KMS-11 (cell line): ENCODE measurements at regions not wholly inside any gene's neighbourhood (a gene's known extent, or its start where the extent isn't known, plus 50 kb on each side); places are given as distances from the start of the nearest gene placed in this dataset.
"Not testable (repeated sequence)": the region's sequence is repeated elsewhere in the genome, so short reads cannot be mapped to it uniquely, and the experiment has no call there.

ENCODE experiments used
- H2AFZ ChIP-seq: fragments of 200-600 bp; sonication (generic); 2 replicates; pipeline ENCODE4 v1.6.1; 2016; ENCODE audit warnings: antibody characterized with exemption, mixed run types, low read depth
- H3K27ac ChIP-seq: fragments of 200-600 bp; sonication (generic); 2 replicates; pipeline ENCODE4 v1.6.1; 2016; ENCODE audit warnings: mild to moderate bottlenecking, mixed run types
- H3K27me3 ChIP-seq: fragments of 200-600 bp; sonication (generic); 2 replicates; pipeline ENCODE4 v1.6.1; 2017; ENCODE audit warnings: mild to moderate bottlenecking, low read depth, mixed run types, moderate library complexity; ENCODE audit not compliant: insufficient read depth
- H3K36me3 ChIP-seq: fragments of 200-600 bp; sonication (generic); 2 replicates; pipeline ENCODE4 v1.6.1; 2017; ENCODE audit warnings: mild to moderate bottlenecking, mixed run types; ENCODE audit not compliant: insufficient read depth
- H3K4me1 ChIP-seq: fragments of 200-600 bp; sonication (generic); 2 replicates; pipeline ENCODE4 v1.6.1; 2016; ENCODE audit warnings: mild to moderate bottlenecking, low read depth, mixed run types; ENCODE audit not compliant: poor library complexity, severe bottlenecking
- H3K4me2 ChIP-seq: fragments of 200-600 bp; sonication (generic); 2 replicates; pipeline ENCODE4 v1.7.0; 2016; ENCODE audit warnings: mild to moderate bottlenecking, mixed run types
- H3K4me3 ChIP-seq: fragments of 200-600 bp; sonication (generic); IDR thresholded peaks from 2 replicates; pipeline ENCODE4 v1.6.1; 2017; ENCODE audit warnings: low read depth, low read length, mixed read lengths; ENCODE audit not compliant: insufficient read depth
- H3K79me2 ChIP-seq: fragments of 200-600 bp; sonication (generic); 2 replicates; pipeline ENCODE4 v1.6.1; 2016; ENCODE audit warnings: low read depth, mixed run types; ENCODE audit not compliant: insufficient read depth
- H3K9ac ChIP-seq: fragments of 200-600 bp; sonication (generic); 2 replicates; pipeline ENCODE4 v1.6.1; 2016; ENCODE audit warnings: mild to moderate bottlenecking, mixed run types
- H4K20me1 ChIP-seq: fragments of 200-600 bp; sonication (generic); 2 replicates; pipeline ENCODE4 v1.6.1; 2016; ENCODE audit warnings: mild to moderate bottlenecking, mixed run types; ENCODE audit not compliant: insufficient read depth
- TF ChIP-seq, protein P1 (sequence below): fragments of 200-600 bp; sonication (generic); conservative IDR thresholded peaks from 2 replicates; pipeline ENCODE4 v1.6.1; 2017; ENCODE audit warnings: low read depth, mild to moderate bottlenecking, antibody characterized with exemption, low read length, moderate library complexity, mixed read lengths

DNA sequence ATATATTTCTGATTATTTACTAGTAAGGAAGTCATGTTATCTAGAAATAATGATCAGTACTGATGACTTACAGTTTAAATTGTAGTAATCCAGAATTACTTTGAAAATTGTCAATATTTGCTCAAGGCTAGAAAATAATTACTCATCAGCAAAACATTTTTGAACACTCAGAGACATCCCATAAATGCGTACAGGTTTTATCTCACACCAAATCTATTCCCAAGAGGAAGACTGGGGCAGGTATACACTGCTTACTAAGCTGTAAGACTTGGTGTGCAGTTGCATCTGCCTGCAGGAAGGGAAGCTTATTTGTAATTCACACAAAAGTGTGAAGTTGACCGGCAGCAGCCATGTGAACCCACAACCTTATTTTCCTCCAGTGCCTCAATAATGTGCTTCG, 146.4 kb downstream of the CCER1 start:
- no peaks in the 10 kb centered on the region for H3K4me1 ChIP-seq
- H2AFZ ChIP-seq: no peak overlapping the region
- no peaks in the 10 kb centered on the region for H4K20me1 ChIP-seq
- H3K79me2 ChIP-seq: no peaks in the 10 kb centered on the region
- H3K9ac ChIP-seq: no peak overlapping the region
- H3K27me3 ChIP-seq: no peaks in the 10 kb centered on the region
- no peak overlapping the region for H3K27ac ChIP-seq
- H3K4me2 ChIP-seq: no peak overlapping the region
- TF ChIP-seq, protein P1, sequence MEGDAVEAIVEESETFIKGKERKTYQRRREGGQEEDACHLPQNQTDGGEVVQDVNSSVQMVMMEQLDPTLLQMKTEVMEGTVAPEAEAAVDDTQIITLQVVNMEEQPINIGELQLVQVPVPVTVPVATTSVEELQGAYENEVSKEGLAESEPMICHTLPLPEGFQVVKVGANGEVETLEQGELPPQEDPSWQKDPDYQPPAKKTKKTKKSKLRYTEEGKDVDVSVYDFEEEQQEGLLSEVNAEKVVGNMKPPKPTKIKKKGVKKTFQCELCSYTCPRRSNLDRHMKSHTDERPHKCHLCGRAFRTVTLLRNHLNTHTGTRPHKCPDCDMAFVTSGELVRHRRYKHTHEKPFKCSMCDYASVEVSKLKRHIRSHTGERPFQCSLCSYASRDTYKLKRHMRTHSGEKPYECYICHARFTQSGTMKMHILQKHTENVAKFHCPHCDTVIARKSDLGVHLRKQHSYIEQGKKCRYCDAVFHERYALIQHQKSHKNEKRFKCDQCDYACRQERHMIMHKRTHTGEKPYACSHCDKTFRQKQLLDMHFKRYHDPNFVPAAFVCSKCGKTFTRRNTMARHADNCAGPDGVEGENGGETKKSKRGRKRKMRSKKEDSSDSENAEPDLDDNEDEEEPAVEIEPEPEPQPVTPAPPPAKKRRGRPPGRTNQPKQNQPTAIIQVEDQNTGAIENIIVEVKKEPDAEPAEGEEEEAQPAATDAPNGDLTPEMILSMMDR: no peak
- H3K4me3 ChIP-seq: no peak overlapping the region
- H3K36me3 ChIP-seq: no peaks in the 10 kb centered on the region

DNA sequence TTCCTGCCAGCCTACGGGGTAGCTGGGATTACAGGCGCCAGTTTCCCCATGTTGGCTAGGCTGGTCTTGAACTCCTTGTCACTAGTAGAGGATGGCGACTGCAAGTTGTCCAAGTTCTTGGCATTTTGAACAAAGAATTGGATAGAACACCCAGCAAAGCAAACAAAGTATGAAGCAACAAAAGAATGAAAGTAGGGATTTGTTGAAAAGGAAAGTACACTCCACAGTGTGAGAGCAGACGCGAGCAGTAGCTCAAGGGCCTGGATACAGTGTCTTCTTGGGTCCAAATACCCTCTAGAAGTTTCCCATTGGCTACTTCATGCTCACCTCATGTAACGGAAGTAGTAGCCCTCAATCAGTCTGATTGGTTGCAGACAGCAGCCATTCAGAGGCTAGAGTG, 152.2 kb downstream of the CCER1 start:
- no peaks in the 10 kb centered on the region for H3K4me1 ChIP-seq
- H3K4me3 ChIP-seq: no peak overlapping the region
- no peaks in the 10 kb centered on the region for H3K79me2 ChIP-seq
- H2AFZ ChIP-seq: no peak overlapping the region
- no peak overlapping the region for H3K4me2 ChIP-seq
- TF ChIP-seq, protein P1: no peak
- no peaks in the 10 kb centered on the region for H3K36me3 ChIP-seq
- no peak overlapping the region for H3K27ac ChIP-seq
- H3K9ac ChIP-seq: no peak overlapping the region
- H4K20me1 ChIP-seq: no peaks in the 10 kb centered on the region
- no peaks in the 10 kb centered on the region for H3K27me3 ChIP-seq

DNA sequence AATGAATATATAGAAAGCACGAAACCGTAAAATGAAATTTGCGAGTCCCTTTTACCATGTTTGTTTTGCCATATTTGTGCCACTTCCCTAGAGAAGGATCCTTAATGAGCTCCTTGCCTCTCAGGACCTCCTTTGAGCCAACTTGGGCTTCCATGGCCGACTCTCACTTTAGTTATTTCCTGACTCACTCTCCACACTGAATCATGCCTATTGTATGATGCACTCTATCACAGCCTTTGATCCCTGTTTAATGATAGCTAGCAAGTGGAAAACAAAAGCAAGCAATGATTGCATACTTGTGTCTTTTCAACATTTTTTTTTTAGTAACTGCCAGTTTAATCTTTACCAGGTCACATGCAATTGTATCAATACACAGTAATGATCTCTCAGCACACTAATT, 153.2 kb downstream of the CCER1 start:
- no peak overlapping the region for H3K4me3 ChIP-seq
- H2AFZ ChIP-seq: no peak overlapping the region
- no peaks in the 10 kb centered on the region for H3K27me3 ChIP-seq
- no peaks in the 10 kb centered on the region for H4K20me1 ChIP-seq
- no peak overlapping the region for H3K27ac ChIP-seq
- no peak overlapping the region for H3K9ac ChIP-seq
- no peaks in the 10 kb centered on the region for H3K36me3 ChIP-seq
- H3K79me2 ChIP-seq: no peaks in the 10 kb centered on the region
- TF ChIP-seq, protein P1: no peak
- H3K4me2 ChIP-seq: no peak overlapping the region
- H3K4me1 ChIP-seq: no peaks in the 10 kb centered on the region

GRCh38 chr12:90794212-90794611, 160.8 kb downstream of the CCER1 start:
- no peak overlapping the region for H3K4me3 ChIP-seq
- no peaks in the 10 kb centered on the region for H4K20me1 ChIP-seq
- H3K27ac ChIP-seq: no peak overlapping the region
- no peak overlapping the region for H3K4me2 ChIP-seq
- H3K4me1 ChIP-seq: no peaks in the 10 kb centered on the region
- no peak overlapping the region for H2AFZ ChIP-seq
- no peaks in the 10 kb centered on the region for H3K36me3 ChIP-seq
- no peak overlapping the region for H3K9ac ChIP-seq
- H3K79me2 ChIP-seq: no peaks in the 10 kb centered on the region
- no peaks in the 10 kb centered on the region for H3K27me3 ChIP-seq
- TF ChIP-seq, protein P1: no peak

- H3K4me3 ChIP-seq, H3K36me3 ChIP-seq, H3K4me2 ChIP-seq, H3K79me2 ChIP-seq, H3K9ac ChIP-seq, H3K4me1 ChIP-seq, H3K27ac ChIP-seq, H3K27me3 ChIP-seq, H4K20me1 ChIP-seq, H2AFZ ChIP-seq: not testable (repeated sequence)
Observed at GRCh38 chr12:90792718-90793117, 162.3 kb downstream of the CCER1 start.
